Osteocyte (in vitro differentiated cells): ENCODE measurements at regions not wholly inside any gene's neighbourhood (a gene's known extent, or its start where the extent isn't known, plus 50 kb on each side); places are given as distances from the start of the nearest gene placed in this dataset.

ENCODE experiments used
- DNase-seq: peaks from one replicate; pipeline ENCODE4 v3.0.0; 2021; ENCODE audit warnings: mixed read lengths; ENCODE audit not compliant: unreplicated experiment; ENCODE audit errors: extremely low spot score
- H3K27ac Mint-ChIP-seq: one replicate; pipeline ENCODE4 v1.8.0; 2021; ENCODE audit warnings: mild to moderate bottlenecking, mixed read lengths; ENCODE audit not compliant: unreplicated experiment
- H3K27me3 Mint-ChIP-seq: one replicate; pipeline ENCODE4 v1.8.0; 2021; ENCODE audit warnings: mixed read lengths; ENCODE audit not compliant: unreplicated experiment
- H3K36me3 Mint-ChIP-seq: one replicate; pipeline ENCODE4 v1.8.0; 2021; ENCODE audit warnings: mixed read lengths; ENCODE audit not compliant: unreplicated experiment
- H3K4me1 Mint-ChIP-seq: one replicate; pipeline ENCODE4 v1.8.0; 2021; ENCODE audit warnings: mixed read lengths; ENCODE audit not compliant: unreplicated experiment
- H3K4me3 Mint-ChIP-seq: one replicate; pipeline ENCODE4 v1.8.0; 2021; ENCODE audit warnings: mild to moderate bottlenecking, moderate library complexity, mixed read lengths; ENCODE audit not compliant: unreplicated experiment
- H3K9me3 Mint-ChIP-seq: one replicate; pipeline ENCODE4 v1.8.0; 2021; ENCODE audit warnings: mixed read lengths; ENCODE audit not compliant: unreplicated experiment
- TF ChIP-seq, protein P1 (sequence below): fragments of 200-600 bp; sonication (generic); IDR thresholded peaks from 2 replicates; pipeline ENCODE4 v1.5.0; 2021; ENCODE audit warnings: antibody characterized with exemption, mild to moderate bottlenecking, moderate library complexity

DNA sequence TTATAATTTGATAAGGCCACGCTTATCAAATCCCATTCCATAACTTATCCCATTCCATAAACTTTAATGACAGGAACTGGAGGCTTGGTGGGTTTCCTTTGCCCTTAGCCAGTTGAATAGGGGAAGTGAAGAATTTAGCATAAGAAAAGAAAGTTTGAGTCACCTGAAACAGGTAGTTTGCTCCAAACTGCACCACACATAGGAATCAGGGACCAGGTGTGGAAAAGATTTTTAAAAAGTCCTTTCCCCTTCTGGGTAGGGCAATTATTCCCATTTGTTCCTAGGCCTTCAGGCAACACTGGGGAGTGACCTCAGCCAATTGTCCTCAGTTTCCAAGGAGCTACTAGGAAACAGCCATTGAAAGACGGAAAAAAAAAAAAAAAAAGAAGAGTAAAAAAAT, 525.7 kb upstream of the CNTN5 start:
- Mint-ChIP-seq H3K27me3 (no peaks in the 10 kb centered on the region), H3K4me3 (no peak overlapping the region), H3K9me3 (peaks cover 5% of the 10 kb centered on the region), H3K4me1 (no peaks in the 10 kb centered on the region), H3K36me3 (no peaks in the 10 kb centered on the region), H3K27ac (no peak overlapping the region)
- TF ChIP-seq, protein P1, sequence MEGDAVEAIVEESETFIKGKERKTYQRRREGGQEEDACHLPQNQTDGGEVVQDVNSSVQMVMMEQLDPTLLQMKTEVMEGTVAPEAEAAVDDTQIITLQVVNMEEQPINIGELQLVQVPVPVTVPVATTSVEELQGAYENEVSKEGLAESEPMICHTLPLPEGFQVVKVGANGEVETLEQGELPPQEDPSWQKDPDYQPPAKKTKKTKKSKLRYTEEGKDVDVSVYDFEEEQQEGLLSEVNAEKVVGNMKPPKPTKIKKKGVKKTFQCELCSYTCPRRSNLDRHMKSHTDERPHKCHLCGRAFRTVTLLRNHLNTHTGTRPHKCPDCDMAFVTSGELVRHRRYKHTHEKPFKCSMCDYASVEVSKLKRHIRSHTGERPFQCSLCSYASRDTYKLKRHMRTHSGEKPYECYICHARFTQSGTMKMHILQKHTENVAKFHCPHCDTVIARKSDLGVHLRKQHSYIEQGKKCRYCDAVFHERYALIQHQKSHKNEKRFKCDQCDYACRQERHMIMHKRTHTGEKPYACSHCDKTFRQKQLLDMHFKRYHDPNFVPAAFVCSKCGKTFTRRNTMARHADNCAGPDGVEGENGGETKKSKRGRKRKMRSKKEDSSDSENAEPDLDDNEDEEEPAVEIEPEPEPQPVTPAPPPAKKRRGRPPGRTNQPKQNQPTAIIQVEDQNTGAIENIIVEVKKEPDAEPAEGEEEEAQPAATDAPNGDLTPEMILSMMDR, result no peak
- DNase-seq, result no peak

DNA sequence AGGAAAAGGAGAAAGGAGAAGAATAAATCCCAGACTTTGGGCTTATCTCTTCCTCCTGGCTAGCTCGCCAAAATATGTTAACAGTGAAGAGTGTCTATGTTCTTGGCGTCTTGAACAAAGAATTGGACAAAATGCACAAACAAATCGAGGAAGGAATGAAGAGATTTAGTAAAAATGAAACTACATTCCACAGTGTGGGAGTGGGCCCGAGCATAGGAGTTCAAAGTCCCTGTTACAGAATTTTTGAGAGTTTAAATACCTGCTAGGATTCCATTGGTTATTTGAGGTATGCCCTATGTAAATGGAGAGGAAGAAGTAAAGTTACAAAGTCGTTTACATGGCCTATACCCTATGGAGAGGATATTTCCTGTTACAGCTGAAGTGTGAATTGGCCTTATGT, 525.1 kb upstream of the CNTN5 start:
- Mint-ChIP-seq H3K9me3 (peaks cover 5% of the 10 kb centered on the region), H3K4me1 (no peaks in the 10 kb centered on the region), H3K36me3 (no peaks in the 10 kb centered on the region), H3K27me3 (no peaks in the 10 kb centered on the region), H3K4me3 (no peak overlapping the region), H3K27ac (no peak overlapping the region)
- no peak for DNase-seq
- TF ChIP-seq, protein P1, result no peak

DNA sequence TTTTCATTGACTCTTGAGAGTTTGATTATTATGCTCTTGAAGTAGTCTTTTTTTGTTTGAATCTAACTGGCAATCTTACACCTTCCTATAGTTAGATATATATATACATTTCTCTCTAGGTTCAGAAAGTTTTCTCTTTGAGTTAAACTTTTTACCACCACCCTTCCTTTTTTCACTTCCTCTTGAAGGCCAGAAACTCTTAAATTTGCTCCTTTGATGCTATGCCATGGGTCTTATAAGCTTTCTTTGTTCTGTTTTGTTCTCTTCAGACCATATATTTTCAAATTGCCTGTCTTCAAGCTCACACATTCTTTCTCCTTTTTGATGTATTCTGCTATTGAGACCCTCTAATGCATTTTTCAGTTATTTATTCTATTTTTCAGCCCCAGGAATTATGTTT, 513.5 kb upstream of the CNTN5 start:
- no peak overlapping the region for H3K27ac Mint-ChIP-seq
- DNase-seq, result no peak
- no peak overlapping the region for H3K4me3 Mint-ChIP-seq
- peaks cover 31% of the 10 kb centered on the region for H3K9me3 Mint-ChIP-seq
- H3K27me3 Mint-ChIP-seq, result no peaks in the 10 kb centered on the region
- no peaks in the 10 kb centered on the region for H3K36me3 Mint-ChIP-seq
- TF ChIP-seq, protein P1, result no peak
- H3K4me1 Mint-ChIP-seq, result no peaks in the 10 kb centered on the region

DNA sequence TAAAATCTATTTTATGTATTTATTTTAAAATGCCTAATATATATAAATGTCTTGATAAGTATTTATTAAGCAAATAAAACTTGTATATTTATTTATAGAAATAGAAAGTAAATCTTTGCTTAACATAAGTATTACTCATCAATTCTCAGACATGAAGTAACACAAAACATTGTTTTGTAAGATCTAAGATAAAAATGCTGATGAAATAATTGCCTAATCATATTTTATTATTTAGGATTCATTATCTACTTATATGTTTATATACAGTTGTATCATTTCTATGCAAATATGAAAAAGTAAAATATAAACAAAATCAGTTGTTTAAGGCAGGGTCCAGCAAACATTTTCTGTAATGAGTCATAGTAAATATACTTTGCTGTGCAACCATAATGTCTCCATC, 507.8 kb upstream of the CNTN5 start:
- no peak for DNase-seq
- no peak overlapping the region for H3K27ac Mint-ChIP-seq
- no peaks in the 10 kb centered on the region for H3K36me3 Mint-ChIP-seq
- peaks cover 28% of the 10 kb centered on the region for H3K9me3 Mint-ChIP-seq
- H3K4me1 Mint-ChIP-seq, result no peaks in the 10 kb centered on the region
- no peak overlapping the region for H3K4me3 Mint-ChIP-seq
- TF ChIP-seq, protein P1, result no peak
- no peaks in the 10 kb centered on the region for H3K27me3 Mint-ChIP-seq

DNA sequence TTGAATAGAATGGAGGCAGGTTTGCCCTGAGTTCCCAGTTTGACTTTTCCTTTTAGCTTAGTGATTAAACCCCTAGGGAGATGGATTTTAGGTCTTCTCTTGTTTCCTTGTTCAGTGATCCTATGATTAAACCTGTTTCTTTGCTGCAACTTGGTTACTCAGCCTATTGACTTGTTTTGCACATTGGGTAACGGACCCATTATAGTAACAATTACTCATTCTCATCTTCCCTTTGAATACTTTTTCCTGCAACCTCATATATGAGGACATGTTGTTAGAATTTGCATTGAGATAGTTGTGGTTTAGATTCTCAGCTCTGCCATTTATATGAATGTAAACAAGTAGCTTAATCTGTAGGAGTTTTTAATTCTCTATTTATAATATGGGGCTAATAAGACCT, 489.2 kb upstream of the CNTN5 start:
- no peaks in the 10 kb centered on the region for H3K36me3 Mint-ChIP-seq
- no peak for DNase-seq
- no peaks in the 10 kb centered on the region for H3K4me1 Mint-ChIP-seq
- TF ChIP-seq, protein P1, result no peak
- H3K27me3 Mint-ChIP-seq, result no peaks in the 10 kb centered on the region
- no peak overlapping the region for H3K4me3 Mint-ChIP-seq
- no peak overlapping the region for H3K27ac Mint-ChIP-seq
- peaks cover 3% of the 10 kb centered on the region for H3K9me3 Mint-ChIP-seq
